GM19023 (cell line): ENCODE measurements at regions not wholly inside any gene's neighbourhood (a gene's known extent, or its start where the extent isn't known, plus 50 kb on each side); places are given as distances from the start of the nearest gene placed in this dataset.
"Not testable (repeated sequence)": the region's sequence is repeated elsewhere in the genome, so short reads cannot be mapped to it uniquely, and the experiment has no call there.

ENCODE experiments used
- ATAC-seq: cut with Tn5 transposase; IDR thresholded peaks from one replicate; pipeline ENCODE4 v1.9.1; 2021; ENCODE audit warnings: mild to moderate bottlenecking, moderate library complexity; ENCODE audit not compliant: unreplicated experiment

DNA sequence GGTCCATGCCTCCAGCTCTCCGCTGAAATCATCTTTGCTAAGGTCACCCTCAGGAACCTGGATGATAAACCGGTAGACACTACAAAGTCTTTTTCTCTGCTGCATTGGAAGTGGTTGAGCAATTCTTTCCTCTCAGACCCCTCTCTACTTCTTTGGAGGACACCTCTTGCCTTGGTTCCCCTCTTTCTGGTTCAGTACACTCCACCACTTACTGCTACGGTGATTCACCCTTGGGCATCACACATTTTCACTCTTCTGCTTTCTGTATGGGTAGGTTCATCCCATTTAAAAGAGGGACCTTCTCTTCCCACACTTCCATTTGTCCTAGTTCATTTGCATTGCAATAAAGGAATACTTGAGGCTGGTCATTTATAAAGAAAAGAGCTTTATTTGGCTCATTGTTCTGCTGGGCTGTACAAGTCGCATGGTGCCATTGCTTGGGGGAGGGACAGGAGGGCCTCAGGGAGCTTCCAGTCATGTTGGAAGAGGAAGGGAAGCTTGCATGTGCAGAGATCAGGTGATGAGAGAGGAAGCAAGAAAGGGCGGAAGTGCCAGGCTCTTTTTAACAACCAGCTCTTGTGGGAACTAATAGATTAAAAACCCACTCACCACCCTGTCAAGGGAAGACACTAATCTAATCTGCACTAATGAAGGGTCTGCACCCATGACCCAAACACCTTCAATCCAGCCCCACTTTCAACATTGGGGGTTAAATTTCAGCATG is 149.7 kb upstream of the TMEM170B start:
- no peak for ATAC-seq

- no peak for ATAC-seq
Observed at GRCh38 chr6:11386726-11387125, 150.8 kb upstream of the TMEM170B start.

GRCh38 chr6:11386323-11386722 is 151.2 kb upstream of the TMEM170B start:
- ATAC-seq: peak; percentile 59

DNA sequence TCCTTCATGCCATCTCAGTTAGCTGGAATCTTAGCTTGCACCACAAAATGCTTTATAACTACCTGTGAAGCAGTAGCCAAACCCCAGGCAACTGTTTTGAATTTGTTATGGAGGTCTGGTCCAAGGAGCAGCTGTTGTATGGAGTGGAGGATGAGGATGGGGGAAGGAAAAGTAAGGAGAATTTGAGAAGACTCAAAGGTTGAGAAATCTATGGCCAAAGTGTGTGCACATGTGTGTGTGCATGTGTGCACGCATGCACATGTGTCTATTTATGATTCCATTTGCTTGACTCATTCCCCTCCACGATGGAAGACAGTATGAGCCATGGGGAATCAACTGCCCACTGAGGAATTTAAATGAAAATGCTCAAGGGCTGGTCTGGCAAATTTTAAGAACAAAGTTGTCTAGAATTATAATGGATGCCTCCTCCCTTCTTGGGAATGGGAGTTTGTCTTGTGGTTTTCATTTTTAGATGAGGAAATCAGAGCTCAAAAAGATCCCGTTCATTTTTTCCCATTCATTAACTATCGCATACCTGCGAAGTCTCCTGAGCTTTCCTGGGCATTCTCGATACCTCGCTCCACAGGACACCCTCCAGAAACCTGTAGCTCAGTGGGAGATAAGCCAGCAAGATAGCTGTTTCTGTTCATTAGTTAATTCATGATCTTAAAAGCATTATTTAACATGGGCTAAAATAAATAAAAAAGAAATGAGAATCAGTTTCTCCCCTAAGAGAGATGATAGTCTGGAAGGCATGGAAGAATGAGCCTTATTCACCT is 152.3 kb upstream of the NEDD9 start:
- no peak for ATAC-seq

GRCh38 chr6:11381801-11382513 is 149.5 kb upstream of the NEDD9 start:
- peak; percentile 77 for ATAC-seq

DNA sequence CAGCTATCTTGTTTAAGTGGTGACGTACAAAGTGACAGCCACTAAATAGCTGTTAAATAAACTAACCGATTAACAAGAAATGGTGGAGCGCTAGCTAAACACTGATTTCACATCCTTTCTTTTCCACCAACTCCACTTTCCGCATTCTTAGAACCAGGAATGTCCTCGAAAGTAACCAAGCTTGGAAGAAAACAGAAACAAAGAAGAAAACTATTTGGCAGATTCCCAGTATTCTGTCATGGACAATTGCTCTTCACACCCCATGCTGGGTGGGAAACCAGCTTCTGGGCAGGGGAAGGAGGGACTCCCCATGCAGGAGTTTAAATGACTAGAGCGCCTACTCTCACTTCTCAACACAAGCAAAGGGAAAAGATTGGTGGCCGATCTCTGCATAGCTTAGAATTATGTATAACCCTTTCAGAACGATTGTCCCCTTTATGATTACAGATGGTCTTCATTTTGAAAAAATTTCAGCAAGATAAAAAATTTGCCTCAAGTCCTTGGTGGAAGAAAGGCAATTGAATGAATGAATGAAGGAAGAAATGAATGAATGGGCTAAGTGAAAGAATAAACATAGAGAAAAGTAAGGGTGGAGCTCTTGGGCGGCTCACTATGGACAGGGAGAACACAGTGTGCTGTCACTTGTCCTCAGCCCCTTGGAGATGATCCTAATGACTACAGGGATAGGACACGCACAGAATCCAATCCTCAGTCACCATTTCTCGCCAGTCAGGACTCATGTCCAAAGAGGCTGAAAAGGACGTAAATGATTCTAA is 148.7 kb upstream of the NEDD9 start:
- ATAC-seq: no peak

GRCh38 chr6:11380549-11380948 is 148.1 kb upstream of the NEDD9 start:
- no peak for ATAC-seq

DNA sequence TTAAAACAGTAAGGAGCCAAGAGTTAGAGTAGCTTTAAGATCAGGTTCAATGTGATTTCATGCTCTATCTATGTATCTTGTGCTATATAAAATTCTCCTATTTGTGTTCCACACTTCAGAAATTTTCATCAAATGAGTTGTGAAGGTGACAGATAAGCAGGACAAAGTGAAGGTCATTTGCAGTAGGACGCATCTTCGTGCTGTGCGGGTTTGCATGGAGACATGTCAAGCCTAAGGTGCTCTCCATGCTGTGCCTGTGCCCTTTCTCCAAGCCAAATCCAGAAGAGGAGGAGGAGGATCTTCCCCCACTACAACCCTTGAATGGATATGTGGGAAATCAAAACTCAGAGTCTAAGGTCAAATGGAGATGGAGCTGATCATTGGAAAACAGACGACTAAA is 147.3 kb upstream of the NEDD9 start:
- no peak for ATAC-seq

GRCh38 chr6:11378639-11379038 is 146.2 kb upstream of the NEDD9 start:
- no peak for ATAC-seq

DNA sequence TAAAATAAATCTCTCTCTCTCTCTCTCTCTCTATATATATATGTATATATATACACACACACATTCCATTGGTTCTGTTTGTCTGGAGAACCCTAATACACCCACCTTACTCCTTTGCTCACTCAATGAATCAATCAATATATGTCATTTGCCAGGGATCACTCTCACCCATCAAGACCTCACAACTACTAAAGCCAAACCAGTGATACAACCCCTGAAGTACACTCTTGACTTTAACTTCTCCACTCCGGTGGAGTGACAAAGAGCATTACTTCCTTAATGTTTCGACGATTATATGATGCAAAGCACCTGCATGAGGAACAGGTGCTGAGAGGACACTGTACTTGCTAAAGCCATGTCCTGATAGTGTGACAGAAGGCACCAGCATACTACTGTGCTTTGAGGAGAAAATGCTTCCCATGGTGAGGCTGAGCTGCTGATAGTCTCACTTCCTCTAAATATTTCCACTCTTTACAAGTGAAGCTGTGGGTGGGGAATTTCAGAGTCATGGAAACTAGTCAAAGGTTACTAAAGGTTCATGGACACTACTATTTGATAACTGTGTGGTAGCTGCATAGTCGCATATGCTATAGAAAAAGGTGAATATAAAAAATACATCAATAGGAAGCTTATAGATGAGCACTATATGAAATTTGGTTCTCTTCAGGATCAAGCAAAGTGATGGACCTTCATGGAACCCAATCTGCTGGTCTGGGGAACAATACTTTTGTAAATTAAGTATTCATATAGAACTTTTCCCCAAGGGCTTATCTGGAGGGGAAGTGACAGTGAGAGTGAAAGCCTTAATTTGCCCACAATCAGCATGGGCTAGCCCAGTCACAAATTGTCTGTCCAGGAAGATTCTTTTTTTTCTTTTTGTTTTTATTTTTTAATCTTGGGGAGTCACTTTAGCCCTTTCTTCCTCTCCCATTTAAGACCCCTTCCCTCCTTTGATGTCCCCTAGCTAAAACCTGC is 141.9 kb upstream of the NEDD9 start:
- peak; percentile 92 for ATAC-seq

DNA sequence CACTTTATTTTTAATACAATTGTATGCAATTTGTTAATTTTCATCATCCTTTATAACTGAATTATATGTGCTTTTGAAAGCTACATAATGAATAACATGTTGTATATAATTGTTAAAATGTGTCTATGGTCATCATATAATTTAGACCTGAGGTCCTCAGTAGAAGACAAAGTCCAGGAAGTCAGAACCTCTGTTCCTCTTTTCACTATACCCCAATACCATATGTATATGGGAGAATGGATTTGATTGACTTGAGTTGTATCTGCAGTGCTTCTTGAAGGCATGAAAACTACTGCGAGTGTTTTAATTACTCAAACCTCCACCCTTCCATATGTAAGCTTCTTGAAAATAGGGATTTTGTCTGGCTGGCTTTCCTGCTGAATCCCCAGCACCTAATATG is 140.7 kb upstream of the NEDD9 start:
- no peak for ATAC-seq

GRCh38 chr6:11372186-11372790 is 139.8 kb upstream of the NEDD9 start:
- not testable (repeated sequence) for ATAC-seq

GRCh38 chr6:11370191-11371018 is 137.9 kb upstream of the NEDD9 start:
- no peak for ATAC-seq

DNA sequence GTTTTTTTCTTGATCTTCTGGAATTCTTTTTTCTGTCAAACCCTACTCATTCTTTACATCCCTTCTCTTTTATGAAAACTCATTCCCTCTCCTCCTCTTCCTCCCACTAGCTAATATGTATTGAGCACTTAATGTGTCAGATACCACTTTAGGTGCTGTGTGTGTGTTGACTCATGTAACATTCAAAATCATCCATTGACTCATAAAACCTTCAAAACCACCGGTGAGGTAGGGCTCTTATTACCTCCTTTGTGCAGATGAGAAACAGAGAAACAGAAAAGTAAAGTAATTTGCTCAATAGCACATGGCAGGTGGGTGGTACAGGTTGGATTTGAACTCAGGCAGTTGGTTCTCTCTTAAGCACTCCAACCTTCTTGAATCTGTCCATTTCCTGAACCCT is 136.3 kb upstream of the NEDD9 start:
- no peak for ATAC-seq

- ATAC-seq: no peak
Observed at GRCh38 chr6:11368264-11368663, 135.8 kb upstream of the NEDD9 start.

GRCh38 chr6:11367638-11368199 is 135.3 kb upstream of the NEDD9 start:
- no peak for ATAC-seq

GRCh38 chr6:11366934-11367637 is 134.6 kb upstream of the NEDD9 start:
- ATAC-seq: no peak
